GM21360 (cell line): ENCODE measurements at regions not wholly inside any gene's neighbourhood (a gene's known extent, or its start where the extent isn't known, plus 50 kb on each side); places are given as distances from the start of the nearest gene placed in this dataset.

Experiments
- ATAC-seq: cut with Tn5 transposase; IDR thresholded peaks from one replicate; pipeline ENCODE4 v1.9.1; 2021; ENCODE audit warnings: mild to moderate bottlenecking, moderate library complexity; ENCODE audit not compliant: unreplicated experiment

DNA sequence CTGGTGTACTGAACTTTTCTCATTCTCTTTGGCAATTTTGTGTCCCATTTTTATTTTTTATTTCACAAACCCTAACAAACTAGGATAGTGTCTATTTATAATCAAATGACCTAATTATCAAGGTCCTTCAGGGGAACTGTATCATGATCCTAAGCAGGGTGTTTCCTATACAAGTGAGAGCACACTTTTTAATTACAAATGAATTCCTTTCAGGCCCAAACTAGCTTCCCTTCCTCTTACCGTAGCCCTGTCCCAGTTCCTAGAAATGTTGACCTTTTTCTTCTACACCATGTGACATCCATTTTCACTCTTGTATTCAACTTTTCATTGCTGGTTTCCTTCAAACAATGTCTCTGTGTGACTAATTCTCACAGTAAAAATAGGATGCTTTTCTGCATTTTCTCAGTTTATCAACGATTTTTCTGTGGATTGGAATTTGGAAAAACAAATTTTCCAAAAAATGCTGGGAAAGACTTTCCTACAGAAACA lies 411.4 kb downstream of the CCDC91 start:
- no peak for ATAC-seq

DNA sequence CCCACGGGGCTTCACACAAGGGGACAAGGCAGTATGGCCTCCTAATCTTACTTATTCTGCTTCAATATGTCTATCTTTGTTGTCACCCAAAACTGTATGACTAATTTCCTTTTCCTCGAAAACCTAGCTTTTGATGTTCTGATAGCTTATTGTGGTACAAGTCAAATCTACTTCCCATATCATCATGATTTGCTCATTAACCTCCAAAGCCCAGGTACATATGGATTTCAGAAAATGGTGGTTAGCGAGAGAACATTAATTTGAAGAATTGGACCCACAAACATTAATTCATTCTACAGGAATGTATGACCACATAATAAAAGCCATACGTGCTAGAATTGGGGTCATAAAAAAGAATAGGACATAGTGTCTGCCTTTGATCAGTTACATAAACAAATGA lies 412.5 kb downstream of the CCDC91 start:
- no peak for ATAC-seq

DNA sequence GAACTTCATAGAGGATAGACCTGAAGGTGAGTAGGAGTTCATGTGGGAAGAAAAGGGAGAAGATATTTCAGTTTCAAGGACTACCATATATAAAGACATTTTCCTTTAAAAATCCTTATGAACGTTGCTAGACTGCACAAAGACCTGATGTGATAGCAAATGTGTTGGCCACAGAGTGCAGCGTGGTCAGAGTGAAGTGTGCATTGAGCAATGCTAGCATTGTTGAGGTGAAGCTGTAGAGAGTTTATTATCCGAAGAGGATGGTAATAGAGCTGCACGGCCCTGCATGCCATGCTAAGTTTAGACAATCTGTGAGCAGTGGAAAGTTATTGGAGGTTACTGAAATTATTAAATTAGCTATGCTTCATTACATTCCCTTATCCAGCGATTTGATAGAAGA lies 413.0 kb downstream of the CCDC91 start:
- ATAC-seq, result no peak

DNA sequence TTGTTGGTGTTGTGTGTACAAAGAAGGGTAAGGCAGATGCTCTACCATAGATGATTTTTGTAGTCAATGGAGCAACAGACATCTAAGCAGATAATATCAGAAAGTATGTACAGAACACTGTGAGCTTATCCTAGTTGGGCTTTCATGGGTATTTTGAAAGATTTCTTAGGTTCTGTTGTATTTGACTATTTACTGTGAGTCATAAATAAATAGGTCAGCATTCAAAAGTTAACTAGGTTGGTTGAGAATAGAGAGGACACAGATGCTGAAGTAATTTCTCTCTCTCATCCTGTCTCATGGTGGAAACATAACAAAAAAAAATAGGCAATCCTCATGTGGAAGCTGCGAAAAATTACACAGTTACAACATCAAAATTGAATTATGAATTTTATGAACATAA lies 413.5 kb downstream of the CCDC91 start:
- no peak for ATAC-seq

DNA sequence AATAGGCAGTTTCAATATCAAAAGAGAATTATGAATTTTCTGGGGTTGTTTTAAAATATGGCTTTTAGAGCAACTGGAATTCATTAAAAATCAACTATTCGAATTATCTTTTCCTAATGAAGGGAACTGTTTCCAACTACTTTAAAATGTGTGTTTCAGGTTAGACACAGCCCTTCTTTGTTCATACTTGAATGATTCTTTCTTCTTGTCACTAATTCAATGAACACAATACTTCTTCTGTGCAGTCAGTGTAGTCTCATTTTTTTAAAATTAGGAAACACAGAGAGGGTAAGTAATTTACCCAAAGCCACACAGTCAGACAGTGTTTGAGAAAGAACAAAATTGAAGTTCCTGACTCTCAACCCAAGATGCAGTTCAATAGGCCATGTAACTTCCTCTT lies 414.0 kb downstream of the CCDC91 start:
- ATAC-seq, result no peak

- no peak for ATAC-seq
Observed at GRCh38 chr12:28606967-28607557, 416.8 kb downstream of the CCDC91 start.

DNA sequence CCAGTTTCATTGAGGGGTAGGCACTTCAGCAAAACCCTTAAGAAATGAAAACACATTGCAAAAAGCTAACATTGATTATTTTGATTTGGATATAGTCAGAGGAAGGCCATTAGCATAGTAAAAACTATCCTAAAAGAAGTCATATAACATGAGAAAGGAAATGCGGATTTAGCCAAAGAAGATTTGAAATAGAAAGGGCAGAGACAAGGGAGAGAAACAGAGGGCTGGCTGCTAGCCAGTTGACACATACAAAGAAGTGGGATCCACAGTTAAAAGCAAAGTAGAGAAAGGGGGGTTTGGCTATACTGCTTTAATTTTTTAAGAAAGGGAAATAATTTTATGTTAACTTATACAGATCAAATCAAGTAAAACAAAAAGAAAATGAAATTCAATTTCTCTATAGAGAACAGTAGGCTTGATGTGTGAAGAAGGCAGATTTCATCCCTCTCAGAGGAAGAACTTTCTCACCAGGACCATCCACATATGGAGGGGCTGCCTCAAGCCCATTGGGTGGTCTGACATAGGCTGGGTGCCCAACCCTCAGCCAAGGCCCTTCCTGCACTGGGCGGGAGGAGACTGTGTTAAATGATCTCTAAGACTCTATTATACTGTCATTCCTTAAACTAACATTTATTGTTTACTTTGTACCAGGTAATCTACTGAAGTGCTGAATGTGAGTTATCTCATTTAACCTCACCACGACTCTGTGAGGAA lies 420.3 kb downstream of the CCDC91 start:
- ATAC-seq, result no peak

GRCh38 chr12:28611115-28611435 lies 420.8 kb downstream of the CCDC91 start:
- no peak for ATAC-seq

GRCh38 chr12:28611449-28611848 lies 421.2 kb downstream of the CCDC91 start:
- no peak for ATAC-seq

- ATAC-seq, result no peak
Observed at GRCh38 chr12:28618171-28618570, 427.9 kb downstream of the CCDC91 start.

DNA sequence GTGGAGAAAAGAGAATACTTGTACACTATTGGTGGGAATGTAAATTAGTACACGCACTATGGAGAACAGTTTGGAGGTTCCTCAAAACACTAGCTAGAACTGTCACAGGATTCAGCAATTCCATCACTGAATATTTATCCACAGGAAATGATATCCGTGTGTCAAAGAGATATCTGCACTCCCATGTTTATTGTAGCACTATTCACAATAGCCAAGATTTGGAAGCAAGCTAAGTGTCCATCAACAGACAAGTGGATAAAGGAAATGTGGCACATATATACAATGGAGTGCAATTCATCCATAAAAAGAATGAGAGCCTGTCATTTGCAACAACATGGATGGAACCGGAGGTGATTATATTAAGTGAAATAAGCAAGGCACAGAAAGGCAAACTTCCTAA lies 428.5 kb downstream of the CCDC91 start:
- ATAC-seq, result no peak

GRCh38 chr12:28620281-28620680 lies 430.0 kb downstream of the CCDC91 start:
- no peak for ATAC-seq

- ATAC-seq, result no peak
Observed at GRCh38 chr12:28622406-28622805, 432.1 kb downstream of the CCDC91 start.

GRCh38 chr12:28626504-28626903 lies 436.2 kb downstream of the CCDC91 start:
- no peak for ATAC-seq

GRCh38 chr12:28629691-28630090 lies 439.4 kb downstream of the CCDC91 start:
- ATAC-seq, result no peak

GRCh38 chr12:28631831-28632230 lies 441.6 kb downstream of the CCDC91 start:
- ATAC-seq, result no peak

GRCh38 chr12:28640519-28640918 lies 450.3 kb downstream of the CCDC91 start:
- no peak for ATAC-seq

- no peak for ATAC-seq
Observed at GRCh38 chr12:28645436-28645835, 455.2 kb downstream of the CCDC91 start.

DNA sequence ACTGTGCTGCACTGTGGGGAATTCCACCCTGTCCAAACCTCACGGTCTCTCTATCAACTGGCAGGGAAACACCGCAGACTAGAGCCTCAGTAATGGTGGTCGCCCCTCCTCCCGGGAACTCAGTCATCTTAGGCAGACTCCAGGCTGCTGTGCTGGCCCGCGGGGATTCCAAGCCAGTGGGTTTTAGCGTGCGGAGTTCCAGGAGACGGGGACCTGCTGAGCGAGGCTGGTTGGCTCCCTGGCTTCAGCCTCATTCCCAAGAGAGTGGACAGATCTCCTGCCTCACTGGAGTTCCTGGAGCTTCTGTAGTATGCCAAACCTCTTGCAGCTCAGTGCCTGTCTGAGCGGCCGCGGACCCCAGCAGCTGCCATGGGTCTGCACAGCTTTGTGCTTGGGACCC lies 455.6 kb downstream of the CCDC91 start:
- ATAC-seq, result no peak

- ATAC-seq, result no peak
Observed at GRCh38 chr12:28650906-28651305, 460.6 kb downstream of the CCDC91 start.

- ATAC-seq, result no peak
Observed at GRCh38 chr12:28652239-28652638, 462.0 kb downstream of the CCDC91 start.

DNA sequence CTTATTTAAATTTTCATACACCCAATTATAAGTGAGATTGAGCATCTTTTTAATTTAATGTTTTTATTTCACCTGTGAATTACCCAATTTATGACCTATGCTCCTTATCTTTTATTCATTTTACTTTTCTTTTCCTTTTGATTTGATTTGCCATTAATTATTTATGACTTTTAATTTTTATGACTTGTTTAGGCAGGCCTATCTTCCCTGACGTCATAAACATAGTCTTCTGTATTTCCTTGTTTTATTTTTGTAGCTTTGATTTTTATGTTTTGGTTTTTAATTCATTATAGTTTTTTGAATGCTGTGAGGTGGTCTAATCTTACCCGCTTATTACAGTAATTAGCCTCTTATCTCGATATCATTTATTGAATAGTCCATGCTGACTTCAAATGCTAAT lies 467.1 kb upstream of the FAR2 start:
- ATAC-seq, result no peak

GRCh38 chr12:28683366-28683765 lies 465.7 kb upstream of the FAR2 start:
- ATAC-seq, result no peak
